ENCODE measurements at regions not wholly inside any gene's neighbourhood (a gene's known extent, or its start where the extent isn't known, plus 50 kb on each side); places are given as distances from the start of the nearest gene placed in this dataset.

- TF ChIP-seq, protein P1, sequence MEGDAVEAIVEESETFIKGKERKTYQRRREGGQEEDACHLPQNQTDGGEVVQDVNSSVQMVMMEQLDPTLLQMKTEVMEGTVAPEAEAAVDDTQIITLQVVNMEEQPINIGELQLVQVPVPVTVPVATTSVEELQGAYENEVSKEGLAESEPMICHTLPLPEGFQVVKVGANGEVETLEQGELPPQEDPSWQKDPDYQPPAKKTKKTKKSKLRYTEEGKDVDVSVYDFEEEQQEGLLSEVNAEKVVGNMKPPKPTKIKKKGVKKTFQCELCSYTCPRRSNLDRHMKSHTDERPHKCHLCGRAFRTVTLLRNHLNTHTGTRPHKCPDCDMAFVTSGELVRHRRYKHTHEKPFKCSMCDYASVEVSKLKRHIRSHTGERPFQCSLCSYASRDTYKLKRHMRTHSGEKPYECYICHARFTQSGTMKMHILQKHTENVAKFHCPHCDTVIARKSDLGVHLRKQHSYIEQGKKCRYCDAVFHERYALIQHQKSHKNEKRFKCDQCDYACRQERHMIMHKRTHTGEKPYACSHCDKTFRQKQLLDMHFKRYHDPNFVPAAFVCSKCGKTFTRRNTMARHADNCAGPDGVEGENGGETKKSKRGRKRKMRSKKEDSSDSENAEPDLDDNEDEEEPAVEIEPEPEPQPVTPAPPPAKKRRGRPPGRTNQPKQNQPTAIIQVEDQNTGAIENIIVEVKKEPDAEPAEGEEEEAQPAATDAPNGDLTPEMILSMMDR (conservative IDR thresholded peaks at IDR 0.05), result no peak
- no peak for TF ChIP-seq ZFX (IDR thresholded peaks at IDR 0.05)
- H3K27ac ChIP-seq, result no peak overlapping the region
Measured at GRCh38 chr12:127980585-127980984, 286.4 kb upstream of the TMEM132C start.

GRCh38 chr12:127981875-127982274, 285.1 kb upstream of the TMEM132C start:
- H3K27ac ChIP-seq, result no peak overlapping the region
- TF ChIP-seq, protein P1 (conservative IDR thresholded peaks at IDR 0.05), result no peak
- no peak for TF ChIP-seq ZFX (IDR thresholded peaks at IDR 0.05)

- peak overlapping the region; percentile 41; the same call in 1 of the 2 replicates for H3K27ac ChIP-seq
Measured at GRCh38 chr12:127983213-127983791, 283.7 kb upstream of the TMEM132C start.

GRCh38 chr12:127984386-127985055, 282.4 kb upstream of the TMEM132C start:
- H3K27ac ChIP-seq, result no peak overlapping the region
- no peak for TF ChIP-seq ZFX (IDR thresholded peaks at IDR 0.05)
- TF ChIP-seq, protein P1 (conservative IDR thresholded peaks at IDR 0.05), result no peak

DNA sequence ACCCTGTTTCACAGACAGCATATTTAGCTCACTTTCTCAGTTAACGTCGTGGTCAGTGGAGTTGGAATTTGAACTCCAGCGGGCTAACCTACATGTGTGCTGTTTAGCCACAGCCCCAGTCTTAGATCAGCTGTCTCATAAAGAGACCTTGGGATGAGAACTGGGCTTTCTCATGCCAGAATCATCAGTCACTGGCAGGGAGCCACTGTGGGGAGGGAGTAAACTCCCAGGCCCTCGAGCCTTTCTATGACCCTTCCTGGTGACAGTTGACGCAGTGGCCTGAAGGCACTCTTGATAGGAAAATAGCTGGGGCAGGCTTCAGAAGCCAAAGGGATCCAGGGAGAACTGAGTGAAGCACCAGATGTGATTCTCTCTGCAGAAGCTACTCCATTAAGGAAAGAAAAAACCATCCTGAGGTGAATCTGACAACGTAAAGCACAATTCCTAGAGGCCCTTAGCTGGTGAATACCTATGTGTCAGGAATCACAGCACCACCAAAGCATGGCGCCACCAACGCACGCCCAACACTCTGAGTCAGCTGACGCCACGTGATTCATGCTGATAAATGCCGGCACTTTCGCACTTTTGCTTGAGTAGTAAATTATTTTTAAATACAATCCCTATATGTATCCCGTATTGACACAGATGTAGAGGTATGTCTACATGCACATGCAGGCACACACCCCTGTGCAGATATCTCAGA, 279.6 kb upstream of the TMEM132C start:
- H3K27ac ChIP-seq, result no peak overlapping the region
- TF ChIP-seq, protein P1 (conservative IDR thresholded peaks at IDR 0.05), result no peak
- TF ChIP-seq ZFX (IDR thresholded peaks at IDR 0.05), result no peak

GRCh38 chr12:127991485-127991884, 275.5 kb upstream of the TMEM132C start:
- no peak for TF ChIP-seq ZFX (IDR thresholded peaks at IDR 0.05)
- TF ChIP-seq, protein P1 (conservative IDR thresholded peaks at IDR 0.05), result no peak
- H3K27ac ChIP-seq, result no peak overlapping the region

GRCh38 chr12:127998988-127999387, 268.0 kb upstream of the TMEM132C start:
- TF ChIP-seq, protein P1 (conservative IDR thresholded peaks at IDR 0.05), result no peak
- TF ChIP-seq ZFX (IDR thresholded peaks at IDR 0.05), result no peak
- no peak overlapping the region for H3K27ac ChIP-seq
